Mesodermal cell (in vitro differentiated cells): ENCODE measurements at regions not wholly inside any gene's neighbourhood (a gene's known extent, or its start where the extent isn't known, plus 50 kb on each side); places are given as distances from the start of the nearest gene placed in this dataset.

Experiments used
- H3K27ac ChIP-seq: 2 replicates; pipeline ENCODE4 v1.7.0; 2013; ENCODE audit warnings: mild to moderate bottlenecking, low read depth, low read length, moderate library complexity; ENCODE audit not compliant: severe bottlenecking
- H3K36me3 ChIP-seq: 2 replicates; pipeline ENCODE4 v1.7.1; 2013; ENCODE audit warnings: mild to moderate bottlenecking, low read length, moderate library complexity; ENCODE audit not compliant: control insufficient read depth, insufficient read depth
- H3K4me1 ChIP-seq: one replicate; pipeline ENCODE4 v1.7.1; 2013; ENCODE audit warnings: mild to moderate bottlenecking, low read length; ENCODE audit not compliant: insufficient read depth, control insufficient read depth, poor library complexity, severe bottlenecking
- H3K4me3 ChIP-seq: 2 replicates; pipeline ENCODE4 v1.7.0; 2013; ENCODE audit warnings: low read length, control low read depth, mild to moderate bottlenecking; ENCODE audit not compliant: insufficient read depth, poor library complexity, severe bottlenecking; ENCODE audit errors: extremely low read depth
- H3K9me3 ChIP-seq: 2 replicates; pipeline ENCODE4 v1.7.1; 2013; ENCODE audit warnings: mild to moderate bottlenecking, low read length, moderate library complexity; ENCODE audit not compliant: control insufficient read depth
- WGBS, 2 experiments: methylation state at CpG; one replicate each; pipeline ENCODE4 v1.1.5; 2013; ENCODE audit warnings: missing lambda C conversion rate in 2 of 2; ENCODE audit not compliant: insufficient coverage in 2 of 2; 5-methylcytosine and 5-hydroxymethylcytosine counted together

DNA sequence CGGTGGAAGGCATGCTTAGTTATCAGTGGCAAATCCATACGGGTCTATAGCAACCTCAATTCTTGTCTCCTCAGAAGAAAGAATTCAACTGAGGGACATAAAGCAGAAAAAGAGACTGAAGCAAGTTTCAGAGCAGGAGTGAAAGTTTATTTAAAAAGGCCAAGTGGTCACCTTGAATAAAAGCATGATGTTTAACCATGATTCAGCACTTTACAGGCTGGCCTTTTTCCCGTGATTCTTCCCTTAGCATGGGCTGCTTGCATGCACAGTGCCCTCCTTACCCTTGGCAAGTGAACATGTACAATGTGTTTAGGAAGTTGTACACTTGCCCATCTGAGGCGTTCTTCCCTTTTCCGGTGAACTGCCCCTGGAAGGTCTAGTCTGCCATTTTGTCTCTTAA, 225.3 kb downstream of the ATP23 start:
- WGBS, 2 experiments, result 73 to 94% methylated on average over 3 to 4 of the region's 5 CpGs
- Histone ChIP-seq H3K4me3 (no peak overlapping the region), H3K9me3 (no peaks in the 10 kb centered on the region)

DNA sequence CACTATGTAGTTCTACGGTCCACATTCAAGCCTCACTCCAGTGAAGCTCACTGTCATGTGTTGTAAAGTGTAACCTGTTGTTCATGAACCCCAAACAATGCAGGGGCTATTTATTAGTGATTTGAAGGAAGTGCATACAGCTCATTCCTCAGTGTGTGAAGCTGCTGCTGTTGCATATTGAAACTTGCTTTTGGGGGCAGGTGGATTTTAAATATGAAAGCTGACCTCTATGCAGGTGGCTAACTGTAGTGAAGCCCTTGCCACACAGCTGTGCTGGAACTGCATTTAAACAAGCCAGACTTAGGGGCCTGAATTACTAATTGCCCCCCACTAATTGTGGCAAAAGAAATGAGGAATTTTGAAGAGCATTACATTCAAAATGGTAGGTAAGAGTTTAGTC, 226.3 kb downstream of the ATP23 start:
- no peak overlapping the region for H3K4me3 ChIP-seq
- no peaks in the 10 kb centered on the region for H3K4me1 ChIP-seq
- WGBS, 2 experiments, result no CpG with 5 or more reads among the region's 1 CpG
- H3K9me3 ChIP-seq, result no peaks in the 10 kb centered on the region
- H3K27ac ChIP-seq, result no peak overlapping the region
- H3K36me3 ChIP-seq, result no peaks in the 10 kb centered on the region

More for the DNA sequence above, 225.3 kb downstream of the ATP23 start:
- Histone ChIP-seq H3K4me1 (no peaks in the 10 kb centered on the region), H3K27ac (no peak overlapping the region), H3K36me3 (no peaks in the 10 kb centered on the region)

DNA sequence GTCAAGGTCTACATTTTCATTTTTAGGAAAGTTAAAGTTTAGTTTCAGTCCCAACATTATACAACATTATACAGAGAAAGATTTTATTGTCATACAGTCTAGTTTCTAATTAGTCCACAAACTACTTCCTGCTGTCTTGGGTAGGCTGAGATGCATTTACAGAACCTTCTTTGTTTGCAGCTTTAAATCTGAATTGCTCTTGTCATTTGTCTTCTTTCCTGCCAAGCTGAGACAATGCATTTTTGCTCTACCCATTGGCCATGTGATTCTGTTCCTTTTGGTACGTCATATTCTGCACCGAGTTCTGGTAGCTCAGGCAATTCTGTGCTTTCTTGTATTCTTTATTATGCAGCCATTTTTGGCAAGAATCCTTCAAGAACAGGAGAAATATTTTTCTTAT, 228.5 kb downstream of the ATP23 start:
- 68 to 76% methylated on average over 2 of the region's 2 CpGs for WGBS, 2 experiments
- no peak overlapping the region for H3K27ac ChIP-seq
- H3K4me1 ChIP-seq, result no peaks in the 10 kb centered on the region
- H3K9me3 ChIP-seq, result no peaks in the 10 kb centered on the region
- H3K36me3 ChIP-seq, result no peaks in the 10 kb centered on the region
- H3K4me3 ChIP-seq, result no peak overlapping the region

DNA sequence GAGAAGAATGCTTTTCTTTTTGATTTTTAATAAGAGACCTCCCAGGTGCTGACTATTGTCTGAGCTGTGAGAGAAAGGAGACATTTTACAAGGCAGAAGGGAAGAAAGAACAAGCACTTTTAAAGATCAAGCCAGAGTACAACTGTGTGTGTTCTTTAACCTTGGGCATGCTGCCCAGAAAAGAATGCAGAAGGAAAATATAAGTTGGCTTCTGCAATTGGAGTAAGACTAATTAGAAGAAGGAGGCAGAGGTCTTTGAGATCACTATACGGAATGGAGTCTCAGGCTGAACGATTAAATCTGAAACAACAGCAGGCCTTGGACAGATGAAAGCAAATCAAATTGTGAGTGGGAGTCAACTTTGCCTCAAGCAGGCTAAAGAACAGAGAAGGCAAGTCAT, 230.5 kb downstream of the ATP23 start:
- H3K4me3 ChIP-seq, result no peak overlapping the region
- no peaks in the 10 kb centered on the region for H3K4me1 ChIP-seq
- H3K9me3 ChIP-seq, result no peaks in the 10 kb centered on the region
- WGBS, 2 experiments, result 81 to 95% methylated on average over 2 of the region's 2 CpGs
- H3K27ac ChIP-seq, result no peak overlapping the region
- H3K36me3 ChIP-seq, result no peaks in the 10 kb centered on the region

DNA sequence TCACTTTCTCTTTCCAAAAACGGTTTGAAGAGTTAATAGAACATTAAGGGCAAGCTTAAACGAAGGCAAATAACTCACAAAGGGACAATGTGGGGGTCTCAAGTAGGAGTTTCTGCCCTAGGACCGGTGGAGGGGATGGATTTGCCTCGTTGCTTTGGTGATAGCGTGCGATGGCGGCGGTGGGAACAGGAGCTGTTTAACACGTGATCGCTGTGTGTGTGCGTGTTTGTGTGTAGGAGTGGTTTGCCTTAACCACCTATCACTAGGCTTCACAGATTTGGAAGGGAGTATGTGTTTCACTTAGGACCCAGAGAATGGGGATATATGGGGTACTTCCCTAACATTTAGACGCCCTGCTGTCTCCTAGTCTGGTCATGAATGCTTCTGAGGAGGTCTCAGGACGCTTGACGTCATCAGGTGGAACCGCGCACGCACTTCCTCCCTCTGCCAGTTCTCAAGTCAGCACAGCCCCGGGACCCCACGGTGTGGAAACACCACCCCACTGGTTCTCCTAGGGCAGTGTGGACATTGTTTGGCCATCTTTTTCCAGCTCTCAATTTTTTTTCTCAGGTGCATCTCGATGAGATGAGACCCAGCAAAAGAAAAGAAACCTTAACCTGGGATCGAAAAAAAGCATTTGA, 231.2 kb downstream of the ATP23 start:
- Histone ChIP-seq H3K36me3 (no peaks in the 10 kb centered on the region), H3K4me3 (no peak overlapping the region), H3K9me3 (no peaks in the 10 kb centered on the region), H3K4me1 (no peaks in the 10 kb centered on the region), H3K27ac (no peak overlapping the region)
- WGBS, 2 experiments, result 88 to 92% methylated on average over 11 to 13 of the region's 21 CpGs

DNA sequence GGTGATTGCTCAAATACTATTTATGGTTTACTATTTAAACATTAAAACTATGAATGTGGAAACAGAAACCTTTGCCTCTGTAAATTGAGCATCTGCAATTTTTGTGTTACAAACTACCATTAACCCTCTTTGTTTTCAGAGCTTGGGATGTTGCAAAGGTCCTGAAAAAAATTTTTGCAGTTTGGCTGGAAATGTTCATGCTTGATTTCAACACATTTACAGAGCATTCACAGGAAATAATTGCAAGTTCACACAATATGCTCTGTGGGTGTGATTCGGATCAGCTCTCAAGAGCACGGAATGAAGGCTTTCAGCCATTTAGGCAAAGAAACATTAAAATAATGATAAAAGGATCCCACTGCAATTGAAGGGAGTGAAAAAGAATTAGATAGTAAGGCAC, 232.9 kb downstream of the ATP23 start:
- no CpG with 5 or more reads among the region's 2 CpGs for WGBS, 2 experiments
- Histone ChIP-seq H3K36me3 (no peaks in the 10 kb centered on the region), H3K4me1 (no peaks in the 10 kb centered on the region), H3K27ac (no peak overlapping the region), H3K4me3 (no peak overlapping the region), H3K9me3 (no peaks in the 10 kb centered on the region)

DNA sequence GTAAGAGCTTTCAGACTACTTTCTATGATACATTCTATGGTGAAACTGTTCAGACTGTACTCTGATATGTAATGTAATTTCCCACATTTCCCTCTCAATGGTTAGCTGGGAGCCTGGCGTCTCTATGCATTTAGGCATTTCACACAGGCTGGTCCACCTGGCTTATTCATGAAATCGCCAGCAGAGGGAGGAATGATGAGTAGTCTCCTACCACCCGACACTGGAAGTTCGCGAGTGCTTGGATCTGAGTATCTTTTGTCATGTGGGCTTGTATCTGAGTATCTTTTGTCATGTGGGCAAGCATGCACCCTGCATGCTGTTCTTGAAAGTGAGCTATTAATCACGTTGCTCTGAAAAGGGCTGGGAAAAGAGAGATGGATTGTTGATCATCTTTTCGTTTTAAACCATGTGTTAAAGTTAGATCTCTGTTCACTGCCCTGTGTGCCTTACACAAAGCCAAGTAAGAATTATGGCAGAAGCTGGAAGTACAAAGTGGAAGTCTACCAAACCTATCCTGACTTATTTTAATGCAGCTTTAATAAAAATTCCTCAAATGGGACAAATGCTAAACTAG, 235.0 kb downstream of the ATP23 start:
- Histone ChIP-seq H3K4me1 (no peaks in the 10 kb centered on the region), H3K4me3 (no peak overlapping the region), H3K9me3 (no peaks in the 10 kb centered on the region), H3K27ac (no peak overlapping the region), H3K36me3 (no peaks in the 10 kb centered on the region)
- 29 to 33% methylated on average over 5 to 6 of the region's 7 CpGs for WGBS, 2 experiments

DNA sequence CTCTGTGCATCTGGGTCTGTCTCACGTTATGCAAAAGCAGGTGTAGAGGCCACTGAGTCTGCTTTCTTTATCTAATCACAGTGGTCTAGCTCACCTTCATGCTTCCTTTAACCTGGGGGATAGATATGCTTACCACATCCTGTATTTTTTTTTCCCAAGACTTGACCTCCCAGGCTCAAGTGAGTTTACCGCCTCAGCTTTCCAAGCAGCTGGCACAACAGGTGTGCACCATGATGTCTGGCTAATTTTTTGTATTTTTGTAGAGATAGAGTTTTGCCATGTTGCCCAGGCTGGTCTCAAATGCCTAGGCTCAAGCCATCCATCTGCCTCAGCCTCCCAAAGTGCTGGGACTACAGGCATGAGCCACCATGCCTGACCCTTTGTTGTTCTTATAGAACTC, 236.0 kb downstream of the ATP23 start:
- Histone ChIP-seq H3K36me3 (no peaks in the 10 kb centered on the region), H3K4me3 (no peak overlapping the region), H3K9me3 (no peaks in the 10 kb centered on the region), H3K27ac (no peak overlapping the region), H3K4me1 (no peaks in the 10 kb centered on the region)
- WGBS, 2 experiments, result 88 to 100% methylated on average over 1 of the region's 2 CpGs

DNA sequence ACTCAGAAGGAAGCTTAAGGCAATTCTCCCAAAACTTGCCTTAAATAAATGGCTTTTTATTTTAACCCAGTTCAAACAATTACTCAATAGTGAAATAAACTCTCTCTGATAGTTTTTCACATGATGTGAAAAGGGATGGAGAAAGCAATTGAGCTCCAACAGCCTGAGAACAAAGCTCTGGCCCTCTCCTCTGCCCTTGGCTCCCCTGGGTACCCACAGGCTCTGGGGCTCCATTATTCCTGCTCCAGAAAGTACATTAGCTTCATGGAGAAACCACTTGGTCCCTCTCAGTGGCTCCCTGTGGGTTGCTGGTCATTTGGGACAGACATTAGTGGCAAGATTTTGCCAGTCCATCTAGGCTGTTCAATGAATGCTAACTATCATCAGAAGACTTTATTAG, 242.8 kb downstream of the ATP23 start:
- Histone ChIP-seq H3K27ac (no peak overlapping the region), H3K4me1 (no peaks in the 10 kb centered on the region), H3K36me3 (no peaks in the 10 kb centered on the region), H3K9me3 (no peaks in the 10 kb centered on the region), H3K4me3 (no peak overlapping the region)

DNA sequence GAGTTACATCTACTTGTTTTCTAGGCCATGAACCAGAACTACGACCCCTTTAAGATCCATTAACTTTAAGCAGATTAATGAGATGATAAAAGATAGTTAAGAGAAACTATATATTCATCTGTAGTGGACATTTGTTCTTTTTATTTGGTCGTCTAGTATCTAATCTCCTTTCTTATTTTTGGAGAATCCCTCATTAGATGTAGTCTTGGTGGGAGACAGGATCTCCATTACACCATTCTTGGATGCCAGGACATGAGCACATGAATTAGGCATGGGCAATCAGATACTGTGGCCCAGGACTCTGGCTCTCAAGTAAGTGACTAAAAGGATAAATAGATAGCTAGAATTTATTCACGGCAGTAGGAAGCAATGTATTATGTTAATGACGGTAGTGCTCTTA, 245.0 kb downstream of the ATP23 start:
- WGBS, 2 experiments, result 77 to 87% methylated on average over 2 of the region's 4 CpGs

DNA sequence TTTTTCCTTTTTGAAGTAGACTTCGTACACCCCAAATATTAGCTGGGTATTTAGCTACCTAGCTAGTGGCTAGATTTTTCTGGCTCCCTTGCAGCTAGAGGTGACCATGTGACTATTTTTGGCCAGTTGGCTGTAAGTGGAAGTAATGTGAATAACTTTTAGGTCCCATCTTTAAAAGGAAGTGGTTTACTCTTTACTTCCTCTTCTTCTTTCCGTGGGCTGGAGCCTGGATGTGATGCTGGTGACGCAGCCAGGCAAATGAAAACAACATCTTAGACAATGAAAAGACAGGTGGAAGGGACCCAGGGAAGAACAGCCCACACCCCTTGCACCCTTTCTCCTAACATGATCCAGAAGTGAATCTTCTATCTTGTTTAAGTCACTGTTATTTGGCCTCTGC, 245.5 kb downstream of the ATP23 start:
- H3K9me3 ChIP-seq, result no peaks in the 10 kb centered on the region
- no peaks in the 10 kb centered on the region for H3K36me3 ChIP-seq
- WGBS, 2 experiments, result 83% methylated on average over 1 of the region's 3 CpGs; no CpG with 5 or more reads in 1 of the 2 experiments
- no peak overlapping the region for H3K27ac ChIP-seq
- H3K4me3 ChIP-seq, result no peak overlapping the region
- H3K4me1 ChIP-seq, result no peaks in the 10 kb centered on the region

More for the DNA sequence above, 245.0 kb downstream of the ATP23 start:
- H3K4me3 ChIP-seq, result no peak overlapping the region
- no peaks in the 10 kb centered on the region for H3K36me3 ChIP-seq
- H3K4me1 ChIP-seq, result no peaks in the 10 kb centered on the region
- H3K27ac ChIP-seq, result no peak overlapping the region
- no peaks in the 10 kb centered on the region for H3K9me3 ChIP-seq
